ENCODE measurements at regions not wholly inside any gene's neighbourhood (a gene's known extent, or its start where the extent isn't known, plus 50 kb on each side); places are given as distances from the start of the nearest gene placed in this dataset.
"Not testable (repeated sequence)": the region's sequence is repeated elsewhere in the genome, so short reads cannot be mapped to it uniquely, and the experiment has no call there.

- TF ChIP-seq, protein P1, sequence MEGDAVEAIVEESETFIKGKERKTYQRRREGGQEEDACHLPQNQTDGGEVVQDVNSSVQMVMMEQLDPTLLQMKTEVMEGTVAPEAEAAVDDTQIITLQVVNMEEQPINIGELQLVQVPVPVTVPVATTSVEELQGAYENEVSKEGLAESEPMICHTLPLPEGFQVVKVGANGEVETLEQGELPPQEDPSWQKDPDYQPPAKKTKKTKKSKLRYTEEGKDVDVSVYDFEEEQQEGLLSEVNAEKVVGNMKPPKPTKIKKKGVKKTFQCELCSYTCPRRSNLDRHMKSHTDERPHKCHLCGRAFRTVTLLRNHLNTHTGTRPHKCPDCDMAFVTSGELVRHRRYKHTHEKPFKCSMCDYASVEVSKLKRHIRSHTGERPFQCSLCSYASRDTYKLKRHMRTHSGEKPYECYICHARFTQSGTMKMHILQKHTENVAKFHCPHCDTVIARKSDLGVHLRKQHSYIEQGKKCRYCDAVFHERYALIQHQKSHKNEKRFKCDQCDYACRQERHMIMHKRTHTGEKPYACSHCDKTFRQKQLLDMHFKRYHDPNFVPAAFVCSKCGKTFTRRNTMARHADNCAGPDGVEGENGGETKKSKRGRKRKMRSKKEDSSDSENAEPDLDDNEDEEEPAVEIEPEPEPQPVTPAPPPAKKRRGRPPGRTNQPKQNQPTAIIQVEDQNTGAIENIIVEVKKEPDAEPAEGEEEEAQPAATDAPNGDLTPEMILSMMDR (conservative IDR thresholded peaks at IDR 0.05; ENCODE audit: low read depth, low read length), result not testable (repeated sequence)
- not testable (repeated sequence) for TF ChIP-seq EZH2phosphoT487 (IDR thresholded peaks at IDR 0.05; ENCODE audit: borderline replicate concordance, low read length)
These were observed 81.1 kb upstream of the SYT10 start for GRCh38 chr12:33520505-33521302.

Data from PC-3 (cell line).